ENCODE measurements at regions not wholly inside any gene's neighbourhood (a gene's known extent, or its start where the extent isn't known, plus 50 kb on each side); places are given as distances from the start of the nearest gene placed in this dataset.
A peak's percentile ranks its signal among the peaks of the same experiment; 100 is the strongest.

DNA sequence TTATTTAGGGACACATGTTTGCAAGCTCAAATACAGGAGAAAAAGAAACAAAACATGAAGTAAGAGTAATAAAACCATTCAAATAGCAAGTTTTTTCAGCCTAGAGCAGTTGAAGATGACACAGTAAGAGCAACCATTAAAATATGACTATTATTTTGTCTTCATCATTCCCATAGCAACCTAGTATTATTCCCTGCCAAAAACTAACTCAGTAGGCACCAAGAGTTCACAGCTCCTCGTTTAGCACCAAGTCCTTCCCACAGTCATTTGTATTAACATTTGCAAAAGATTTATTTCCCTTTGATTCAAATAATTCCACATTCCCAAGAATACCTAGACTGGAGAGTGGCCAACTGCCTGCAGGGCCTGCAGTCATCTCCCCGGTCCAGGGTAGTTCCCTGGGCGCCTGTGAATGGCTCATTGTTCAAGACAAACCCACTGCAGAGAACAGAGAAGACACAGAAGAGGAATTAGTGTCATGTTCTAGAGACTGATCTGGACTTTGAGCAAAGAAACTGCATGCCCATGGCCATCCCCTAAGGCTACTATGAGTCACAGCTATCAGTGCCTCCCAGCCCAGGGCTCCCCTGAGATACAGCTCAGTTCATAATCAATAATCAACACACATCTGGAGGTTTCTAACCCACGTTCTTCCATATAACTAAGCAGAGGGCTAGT is 139.1 kb upstream of the MAP3K1 start:
- Histone ChIP-seq H3K27ac (peak overlapping the region; percentile 52), H3K4me3 (no peak overlapping the region), H2AFZ (no peak overlapping the region), H3K9me3 (ENCODE audit: low read depth) (no peaks in the 10 kb centered on the region), H4K20me1 (ENCODE audit: insufficient read depth, poor library complexity, severe bottlenecking) (no peaks in the 10 kb centered on the region), H3K4me2 (no peak overlapping the region), H3K9me2 (replicated peaks; ENCODE audit: insufficient read depth) (no peaks in the 10 kb centered on the region), H3K79me2 (no peaks in the 10 kb centered on the region), H3K4me1 (ENCODE audit: insufficient read depth) (peaks cover 19% of the 10 kb centered on the region), H3K27me3 (no peaks in the 10 kb centered on the region), H3K36me3 (replicated peaks; ENCODE audit: insufficient read depth, low read depth) (no peaks in the 10 kb centered on the region)
- 78% methylated on average over 4 of the region's 4 CpGs for WGBS (ENCODE audit: low lambda C conversion rate, missing lambda C conversion rate)
- TF ChIP-seq EZH2 (IDR thresholded peaks at IDR 0.05; ENCODE audit: borderline replicate concordance) (no peak), CTCF (IDR thresholded peaks at IDR 0.05; ENCODE audit: poor library complexity) (no peak), EZH2phosphoT487 (IDR thresholded peaks at IDR 0.05; ENCODE audit: low read depth, severe bottlenecking, unreplicated experiment) (no peak)
- peak; percentile 15 for DNase-seq (ENCODE audit: low spot score)

- Histone ChIP-seq H3K79me2 (no peaks in the 10 kb centered on the region), H3K9me3 (ENCODE audit: low read depth) (no peaks in the 10 kb centered on the region), H3K4me3 (no peak overlapping the region), H3K27me3 (no peaks in the 10 kb centered on the region), H2AFZ (no peak overlapping the region), H3K9me2 (replicated peaks; ENCODE audit: insufficient read depth) (no peaks in the 10 kb centered on the region), H3K4me1 (ENCODE audit: insufficient read depth) (peaks cover 19% of the 10 kb centered on the region), H4K20me1 (ENCODE audit: insufficient read depth, poor library complexity, severe bottlenecking) (no peaks in the 10 kb centered on the region), H3K27ac (no peak overlapping the region), H3K4me2 (no peak overlapping the region), H3K36me3 (replicated peaks; ENCODE audit: insufficient read depth, low read depth) (no peaks in the 10 kb centered on the region)
- WGBS (ENCODE audit: low lambda C conversion rate, missing lambda C conversion rate), result 89% methylated on average over 3 of the region's 3 CpGs
- no peak for TF ChIP-seq CTCF (IDR thresholded peaks at IDR 0.05; ENCODE audit: poor library complexity)
- no peak for TF ChIP-seq EZH2phosphoT487 (IDR thresholded peaks at IDR 0.05; ENCODE audit: low read depth, severe bottlenecking, unreplicated experiment)
- no peak for TF ChIP-seq EZH2 (IDR thresholded peaks at IDR 0.05; ENCODE audit: borderline replicate concordance)
- no peak for DNase-seq (ENCODE audit: low spot score)
Measured at GRCh38 chr5:56674441-56674840, 140.9 kb upstream of the MAP3K1 start.

- no peaks in the 10 kb centered on the region for H3K79me2 ChIP-seq
- H4K20me1 ChIP-seq (ENCODE audit: insufficient read depth, poor library complexity, severe bottlenecking), result no peaks in the 10 kb centered on the region
- no peaks in the 10 kb centered on the region for H3K9me3 ChIP-seq (ENCODE audit: low read depth)
- no peak overlapping the region for H3K4me2 ChIP-seq
- no peaks in the 10 kb centered on the region for H3K27me3 ChIP-seq
- DNase-seq (ENCODE audit: low spot score), result no peak
- H3K9me2 ChIP-seq (replicated peaks; ENCODE audit: insufficient read depth), result no peaks in the 10 kb centered on the region
- no peak overlapping the region for H2AFZ ChIP-seq
- no peak for TF ChIP-seq EZH2phosphoT487 (IDR thresholded peaks at IDR 0.05; ENCODE audit: low read depth, severe bottlenecking, unreplicated experiment)
- TF ChIP-seq EZH2 (IDR thresholded peaks at IDR 0.05; ENCODE audit: borderline replicate concordance), result no peak
- TF ChIP-seq CTCF (IDR thresholded peaks at IDR 0.05; ENCODE audit: poor library complexity), result no peak
- H3K36me3 ChIP-seq (replicated peaks; ENCODE audit: insufficient read depth, low read depth), result no peaks in the 10 kb centered on the region
- H3K4me3 ChIP-seq, result no peak overlapping the region
- 89% methylated on average over 5 of the region's 5 CpGs for WGBS (ENCODE audit: low lambda C conversion rate, missing lambda C conversion rate)
- H3K4me1 ChIP-seq (ENCODE audit: insufficient read depth), result peaks cover 19% of the 10 kb centered on the region
- no peak overlapping the region for H3K27ac ChIP-seq
Measured at GRCh38 chr5:56673171-56673570, 142.2 kb upstream of the MAP3K1 start.
